ENCODE measurements at regions not wholly inside any gene's neighbourhood (a gene's known extent, or its start where the extent isn't known, plus 50 kb on each side); places are given as distances from the start of the nearest gene placed in this dataset.
"Not testable (repeated sequence)": the region's sequence is repeated elsewhere in the genome, so short reads cannot be mapped to it uniquely, and the experiment has no call there.

GRCh38 chr4:171348090-171348489 lies 465.1 kb upstream of the GALNTL6 start:
- DNase-seq (ENCODE audit: low read depth), result no peak

DNA sequence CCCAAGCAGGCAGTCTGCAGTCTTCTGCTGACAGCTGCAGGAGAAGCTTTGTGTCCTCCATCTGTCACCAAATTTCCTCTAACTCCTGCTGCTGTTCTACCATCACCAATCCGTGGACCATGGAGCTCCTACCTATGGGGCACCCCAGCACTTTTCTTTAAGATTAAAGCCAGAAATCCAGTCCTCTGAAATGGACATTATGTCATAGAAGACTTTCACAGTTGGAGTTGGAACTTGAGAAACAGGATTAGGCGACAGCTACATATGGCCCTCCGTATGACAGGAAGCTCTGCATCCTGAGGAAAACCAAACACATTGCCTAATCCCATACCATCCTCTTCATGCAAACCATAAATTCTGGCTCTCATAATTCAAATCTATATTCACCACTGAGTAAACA lies 470.6 kb upstream of the GALNTL6 start:
- no peak for DNase-seq (ENCODE audit: low read depth)

DNA sequence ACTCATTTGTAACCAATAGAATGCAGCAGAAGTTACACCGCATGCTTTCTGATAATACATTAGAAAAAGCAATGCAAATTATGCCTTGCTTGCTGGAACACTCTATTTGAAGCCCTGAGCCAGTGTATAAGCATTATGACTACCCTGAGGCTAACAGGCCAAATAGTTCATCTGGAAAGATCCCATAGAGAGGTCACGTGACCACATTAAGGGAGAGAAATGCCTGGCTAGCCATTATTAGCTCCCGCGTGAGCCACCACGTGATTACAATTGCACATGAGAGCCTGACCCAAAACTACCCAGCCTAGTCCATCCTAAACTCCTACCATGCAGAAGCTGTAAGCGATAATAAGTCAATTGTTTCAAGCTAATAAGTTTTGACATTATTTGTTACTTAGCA lies 472.9 kb upstream of the GALNTL6 start:
- no peak for DNase-seq (ENCODE audit: low read depth)

DNA sequence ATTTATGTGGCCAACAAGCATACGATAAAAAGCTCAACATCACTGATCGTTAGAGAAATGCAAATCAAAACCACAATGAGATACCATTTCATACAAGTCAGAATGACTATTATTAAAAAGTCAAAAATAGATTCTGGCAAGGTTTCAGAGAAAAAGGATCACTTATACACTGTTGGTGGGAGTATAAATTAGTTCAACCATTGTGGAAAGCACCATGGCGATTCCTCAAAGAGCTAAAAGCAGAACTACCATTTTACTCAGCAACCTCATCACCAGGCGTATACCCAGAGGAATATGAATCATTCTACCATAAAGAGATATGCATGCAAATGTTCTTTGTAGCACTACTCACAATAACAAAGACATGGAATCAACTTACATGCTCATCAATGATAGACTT lies 478.7 kb upstream of the GALNTL6 start:
- DNase-seq (ENCODE audit: low read depth), result no peak

DNA sequence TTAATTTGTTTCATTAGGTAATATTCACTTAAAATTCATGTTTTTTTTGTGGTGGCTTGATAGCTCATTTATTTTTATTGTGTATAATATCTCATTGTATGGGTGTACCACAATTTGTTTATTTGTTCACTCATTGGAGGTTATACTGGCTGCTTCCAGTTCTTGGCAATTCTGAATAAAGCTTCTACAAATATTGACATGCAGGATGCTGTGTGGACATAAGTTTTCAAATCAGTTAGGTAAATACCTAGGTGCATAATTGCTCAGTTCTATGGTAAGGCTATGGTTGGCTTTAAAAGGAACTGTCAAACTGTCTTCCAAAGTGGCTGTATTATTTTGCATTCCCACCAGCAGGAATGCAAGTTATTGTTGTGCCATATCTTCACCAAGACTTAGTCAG lies 504.5 kb upstream of the GALNTL6 start:
- no peak for DNase-seq (ENCODE audit: low read depth)

GRCh38 chr4:171298048-171298718 lies 515.0 kb upstream of the GALNTL6 start:
- not testable (repeated sequence) for DNase-seq (ENCODE audit: low read depth)

GRCh38 chr4:171288816-171289432 lies 524.3 kb upstream of the GALNTL6 start:
- no peak for DNase-seq (ENCODE audit: low read depth)

GRCh38 chr4:171281359-171281758 lies 531.8 kb upstream of the GALNTL6 start:
- no peak for DNase-seq (ENCODE audit: low read depth)

DNA sequence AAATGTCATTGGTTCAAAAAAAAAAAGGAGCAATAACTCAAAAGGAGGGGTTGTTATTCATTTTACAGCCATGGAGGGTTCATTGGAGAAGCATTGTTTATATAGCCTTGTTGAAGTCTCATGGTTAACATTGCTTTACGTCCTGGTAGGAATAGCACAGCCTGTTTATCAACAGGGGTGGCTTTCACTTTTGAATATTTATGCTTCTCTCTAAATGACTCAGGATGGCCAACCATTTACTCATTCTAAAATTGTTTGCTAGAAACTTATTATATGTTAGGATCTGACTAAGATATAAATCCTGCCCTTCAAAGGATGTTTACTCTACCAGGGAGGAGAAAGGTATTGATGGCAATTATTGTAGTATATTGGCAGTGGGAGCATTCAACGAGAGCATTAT lies 534.1 kb upstream of the GALNTL6 start:
- DNase-seq (ENCODE audit: low read depth), result no peak

DNA sequence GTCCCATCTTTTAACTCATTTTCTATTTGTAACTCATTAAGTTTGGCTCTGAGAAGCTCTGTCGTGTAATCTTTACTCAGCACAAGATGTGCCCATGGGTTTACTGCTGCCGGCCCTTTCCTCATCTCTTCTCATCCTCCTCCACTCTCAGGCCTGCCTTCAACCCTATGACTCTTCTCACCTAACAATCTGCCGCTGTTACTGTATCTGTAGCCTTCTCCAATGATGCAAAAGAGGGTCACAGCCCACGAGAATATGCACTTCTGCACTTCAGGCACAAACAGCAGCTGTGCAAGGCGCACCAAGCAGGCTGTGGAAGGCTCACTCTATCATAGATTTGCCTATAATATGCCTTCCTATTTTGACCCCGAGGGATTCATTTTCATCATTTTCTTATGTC lies 546.5 kb upstream of the GALNTL6 start:
- no peak for DNase-seq (ENCODE audit: low read depth)

- DNase-seq (ENCODE audit: low read depth), result no peak
Observed at GRCh38 chr4:171265190-171265818, 547.9 kb upstream of the GALNTL6 start.

- no peak for DNase-seq (ENCODE audit: low read depth)
Observed at GRCh38 chr4:171256223-171256622, 557.0 kb upstream of the GALNTL6 start.

GRCh38 chr4:171246948-171247347 lies 566.3 kb upstream of the GALNTL6 start:
- DNase-seq (ENCODE audit: low read depth), result no peak

GRCh38 chr4:171242831-171243230 lies 570.4 kb upstream of the GALNTL6 start:
- no peak for DNase-seq (ENCODE audit: low read depth)

DNA sequence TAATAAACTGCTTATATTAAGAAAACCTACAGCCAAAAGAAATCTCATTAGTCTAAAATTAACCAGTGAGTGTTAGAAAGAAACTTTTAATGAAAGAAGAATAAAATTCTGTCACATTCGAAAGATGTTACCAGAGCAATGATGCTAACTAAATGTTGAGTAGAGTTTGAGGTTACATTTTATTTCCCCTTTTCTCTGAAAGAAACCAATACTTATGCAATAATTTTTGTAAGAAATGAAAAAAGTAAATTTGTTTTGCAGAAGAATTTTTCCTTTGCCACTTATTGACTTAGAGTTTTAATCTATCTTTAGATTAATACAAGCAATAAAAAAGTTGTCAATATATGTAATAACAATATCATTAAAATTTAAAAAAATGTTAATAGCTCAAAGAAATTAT lies 574.0 kb upstream of the GALNTL6 start:
- no peak for DNase-seq (ENCODE audit: low read depth)

DNA sequence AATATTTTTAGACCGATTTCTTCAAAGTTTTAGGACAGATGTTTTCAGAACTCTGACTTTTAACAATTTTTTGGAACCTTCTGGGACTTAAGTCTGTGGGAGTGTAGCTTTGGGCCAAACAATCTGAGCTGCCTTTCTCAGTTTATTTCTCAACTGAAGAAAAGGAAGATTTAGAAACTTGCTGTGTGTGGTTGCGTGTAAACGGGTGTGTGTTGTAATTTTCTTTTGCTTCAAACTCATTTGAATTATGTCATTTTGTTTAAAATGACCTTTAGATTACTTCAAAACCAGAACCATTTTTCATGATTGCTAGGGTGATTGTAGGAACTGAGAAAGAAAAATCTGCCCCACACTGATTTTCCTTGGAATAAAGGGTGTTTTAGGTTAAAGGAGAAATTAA lies 577.7 kb upstream of the GALNTL6 start:
- DNase-seq (ENCODE audit: low read depth), result no peak

DNA sequence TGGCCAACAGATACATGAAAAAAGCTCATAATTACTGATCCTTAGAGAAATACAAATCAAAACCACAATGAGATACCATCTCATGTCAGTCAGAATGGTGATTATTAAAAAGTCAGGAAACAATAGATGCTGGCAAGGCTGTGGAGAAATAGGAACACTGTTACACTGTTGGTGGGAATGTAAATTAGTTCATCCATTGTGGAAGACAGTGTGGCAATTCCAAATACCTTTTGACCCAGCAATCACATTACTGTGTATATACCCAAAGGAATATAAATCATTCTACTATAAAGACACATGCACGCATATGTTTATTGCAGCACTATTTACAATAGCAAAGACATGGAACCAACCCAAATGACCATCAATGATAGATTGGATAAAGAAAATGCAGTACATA lies 583.9 kb upstream of the GALNTL6 start:
- not testable (repeated sequence) for DNase-seq (ENCODE audit: low read depth)

DNA sequence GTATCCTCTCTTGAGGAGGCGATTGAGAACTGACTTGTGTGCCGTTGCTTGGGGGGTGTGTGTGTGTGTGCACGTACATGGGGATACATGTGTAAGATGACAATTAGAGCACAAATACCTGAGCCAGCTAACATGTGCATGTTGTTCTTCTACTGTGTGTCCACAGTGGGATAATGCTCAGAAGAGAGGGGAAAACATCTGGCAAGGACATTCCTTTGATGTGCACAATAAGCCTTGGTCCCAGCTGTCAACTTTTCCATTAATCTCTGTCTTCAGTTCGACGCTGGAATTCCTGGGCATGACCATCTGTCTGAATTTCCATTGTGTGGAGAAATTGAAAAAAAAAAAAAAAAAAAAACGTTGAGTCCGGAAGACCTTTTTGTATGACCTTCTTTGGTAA lies 592.0 kb upstream of the GALNTL6 start:
- DNase-seq (ENCODE audit: low read depth), result no peak

DNA sequence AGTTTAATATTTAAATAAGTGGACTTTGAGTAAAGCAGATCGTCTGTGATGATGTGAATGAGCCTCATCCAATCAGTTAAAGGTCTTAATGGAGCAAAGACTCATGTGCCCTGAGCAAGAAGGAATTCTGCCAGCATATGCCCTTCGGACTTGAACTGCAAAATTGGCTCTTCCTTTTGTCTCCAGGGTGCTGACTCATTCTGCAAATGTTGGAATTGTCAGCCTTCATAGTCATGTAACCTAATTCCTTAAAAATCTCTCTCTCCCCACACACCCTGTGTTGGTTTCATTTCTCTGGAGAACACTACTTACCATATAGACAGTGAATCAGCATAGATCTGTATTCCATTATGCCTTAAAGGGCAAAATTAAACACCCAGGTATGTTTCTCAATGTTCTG lies 609.8 kb upstream of the GALNTL6 start:
- DNase-seq (ENCODE audit: low read depth), result no peak

- no peak for DNase-seq (ENCODE audit: low read depth)
Observed at GRCh38 chr4:171202908-171203307, 610.3 kb upstream of the GALNTL6 start.

DNA sequence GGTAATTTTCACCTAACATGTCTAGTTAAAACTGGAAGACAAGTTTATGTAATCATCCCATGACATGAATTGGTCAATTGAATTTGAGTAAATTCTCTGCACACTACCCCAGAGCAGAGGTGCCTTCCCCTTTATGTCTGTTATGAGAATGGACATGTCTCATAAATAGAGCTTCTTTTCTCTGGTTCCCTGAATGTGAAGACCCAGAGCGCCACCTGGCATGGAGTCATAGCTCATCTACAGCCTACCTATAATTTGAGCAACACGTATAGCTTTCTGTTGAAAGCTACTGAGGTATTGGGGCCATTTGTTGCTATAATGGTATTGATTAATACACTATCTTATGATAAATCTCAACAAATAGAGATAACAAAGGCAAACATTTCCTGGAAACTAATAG lies 626.5 kb upstream of the GALNTL6 start:
- no peak for DNase-seq (ENCODE audit: low read depth)

DNA sequence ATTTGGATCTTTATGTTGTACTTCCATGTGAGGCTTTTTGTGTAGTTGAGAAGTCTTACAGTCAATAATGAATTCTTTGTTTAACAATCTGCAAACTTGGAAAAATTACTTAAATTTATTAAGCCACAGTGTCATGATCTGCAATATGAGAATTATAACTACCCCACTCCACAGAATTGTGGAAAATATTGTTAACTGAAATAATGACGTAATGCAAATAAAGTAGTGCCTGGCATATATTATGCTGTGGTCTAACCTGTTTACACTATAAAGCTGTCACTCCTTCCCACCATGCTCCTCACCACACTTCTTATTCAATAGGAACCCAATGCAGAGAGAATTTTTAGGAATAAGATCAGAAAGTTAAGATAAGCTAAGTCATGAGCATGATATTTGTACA lies 632.1 kb upstream of the GALNTL6 start:
- no peak for DNase-seq (ENCODE audit: low read depth)

DNA sequence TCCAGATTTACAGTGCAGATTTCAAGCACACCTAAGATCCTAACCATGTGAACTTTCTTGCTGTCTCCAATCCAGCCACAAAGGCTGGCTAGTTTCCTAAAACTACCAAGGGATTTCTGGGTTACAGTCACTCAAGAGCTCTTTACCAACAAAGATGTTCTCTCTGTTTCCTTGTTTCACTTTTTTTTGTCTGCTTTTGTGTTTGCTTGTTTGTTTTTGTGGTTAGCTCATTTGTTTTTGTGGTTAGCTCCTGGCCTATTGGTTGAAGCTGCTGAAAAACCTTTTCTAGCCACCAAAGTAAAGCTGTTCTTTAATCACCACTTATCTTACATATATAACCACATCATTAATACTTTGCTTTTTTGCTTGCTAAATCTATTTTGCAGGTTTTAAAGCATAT lies 642.5 kb upstream of the GALNTL6 start:
- DNase-seq (ENCODE audit: low read depth), result no peak

- DNase-seq (ENCODE audit: low read depth), result no peak
Observed at GRCh38 chr4:171169396-171169795, 643.8 kb upstream of the GALNTL6 start.

Data from HS-27A (cell line).